H1 (cell line): ENCODE measurements at regions not wholly inside any gene's neighbourhood (a gene's known extent, or its start where the extent isn't known, plus 50 kb on each side); places are given as distances from the start of the nearest gene placed in this dataset.
A peak's percentile ranks its signal among the peaks of the same experiment; 100 is the strongest.

ENCODE experiments used
- CTCF ChIA-PET: fragments of 300-600 bp; sonication (Branson Sonifier 250); formaldehyde crosslinking; loops from one replicate; lab custom pipeline; 2021; ENCODE audit not compliant: partially characterized antibody; lab: Charles Lee
- POLR2A ChIA-PET: fragments of 300-600 bp; sonication (Branson Sonifier 250); formaldehyde crosslinking; loops from one replicate; lab custom pipeline; 2021; ENCODE audit warnings: inconsistent platforms; ENCODE audit not compliant: partially characterized antibody; lab: Charles Lee
- DNase-seq, 2 experiments: peaks; one replicate each; pipeline versions ENCODE4 v3.0.0 to v3.0.0-alpha.2; 2010 to 2022; ENCODE audit warnings: low spot score in 2 of 2, low read depth in 1 of 2, mixed read lengths in 1 of 2
- FAIRE-seq: peaks from 2 replicates; lab custom pipeline; 2011; peaks lifted over from hg19 to GRCh38; lab: Jason Lieb, UNC
- H2AFZ ChIP-seq: 2 replicates; pipeline ENCODE4 v1.8.1; 2012; ENCODE audit warnings: low read length, inconsistent platforms
- H2AK5ac ChIP-seq: 2 replicates; pipeline ENCODE4 v1.6.1; 2013; ENCODE audit warnings: low read depth, low read length
- H2BK120ac ChIP-seq: replicated peaks from 2 replicates; pipeline ENCODE3; 2013; ENCODE audit warnings: low read depth, low read length, inconsistent platforms
- H2BK12ac ChIP-seq: 2 replicates; pipeline ENCODE4 v1.6.1; 2013; ENCODE audit warnings: low read depth, low read length
- H2BK15ac ChIP-seq: 2 replicates; pipeline ENCODE4 v1.6.1; 2013; ENCODE audit warnings: low read length
- H2BK20ac ChIP-seq: 2 replicates; pipeline ENCODE4 v1.6.1; 2013; ENCODE audit warnings: low read length
- H2BK5ac ChIP-seq: 2 replicates; pipeline ENCODE4 v1.6.1; 2013; ENCODE audit warnings: low read depth, low read length
- H3K14ac ChIP-seq: 2 replicates; pipeline ENCODE4 v1.6.1; 2013; ENCODE audit warnings: inconsistent platforms; ENCODE audit not compliant: insufficient read length
- H3K18ac ChIP-seq: 2 replicates; pipeline ENCODE4 v1.6.1; 2013; ENCODE audit warnings: low read length; ENCODE audit errors: extremely low read depth
- H3K23ac ChIP-seq: 2 replicates; pipeline ENCODE4 v1.6.1; 2013; ENCODE audit warnings: inconsistent platforms; ENCODE audit not compliant: insufficient read length
- H3K23me2 ChIP-seq: 2 replicates; pipeline ENCODE4 v1.6.1; 2013; ENCODE audit warnings: low read depth, low read length
- H3K27ac ChIP-seq: 2 replicates; pipeline ENCODE4 v1.6.1; 2011; ENCODE audit warnings: low read depth, low read length, inconsistent platforms
- H3K27me3 ChIP-seq, 4 experiments: replicated peaks in 1 of 4; 1 replicate in 1 of 4; 2 replicates in 3 of 4; pipeline versions ENCODE4 v1.6.1 to v1.8.1; 2011 to 2013; ENCODE audit warnings: low read length in 3 of 4, mild to moderate bottlenecking in 3 of 4, inconsistent platforms in 2 of 4, mixed read lengths in 2 of 4, moderate library complexity in 1 of 4; ENCODE audit not compliant: control insufficient read depth in 3 of 4, insufficient read depth in 3 of 4; ENCODE audit errors: extremely low read depth in 1 of 4
- H3K36me3 ChIP-seq, 4 experiments: 2 replicates each; pipeline versions ENCODE4 v1.6.1 to v1.8.1; 2011 to 2013; ENCODE audit warnings: mild to moderate bottlenecking in 4 of 4, low read length in 3 of 4, moderate library complexity in 2 of 4, control low read depth in 1 of 4, inconsistent platforms in 1 of 4; ENCODE audit not compliant: insufficient read depth in 4 of 4, control insufficient read depth in 2 of 4
- H3K4ac ChIP-seq: replicated peaks from 2 replicates; pipeline ENCODE3; 2013; ENCODE audit warnings: low read length, low read depth, mixed read lengths, inconsistent platforms; ENCODE audit not compliant: insufficient read length
- H3K4me1 ChIP-seq, 4 experiments: replicated peaks in 1 of 4; 1 replicate in 1 of 4; 2 replicates in 3 of 4; pipeline versions ENCODE4 v1.6.1 to v1.8.1; 2011 to 2013; ENCODE audit warnings: low read length in 3 of 4, inconsistent platforms in 2 of 4, mixed read lengths in 1 of 4; ENCODE audit not compliant: insufficient read depth in 4 of 4, control insufficient read depth in 3 of 4
- H3K4me2 ChIP-seq, 2 experiments: 2 replicates each; pipeline versions ENCODE4 v1.6.1 to v1.8.1; 2011 to 2013; ENCODE audit warnings: low read depth in 2 of 2, low read length in 2 of 2, control low read depth in 1 of 2, inconsistent platforms in 1 of 2, mild to moderate bottlenecking in 1 of 2; ENCODE audit not compliant: insufficient read depth in 1 of 2
- H3K4me3 ChIP-seq, 4 experiments: fragments of 200-600, 300-600 bp in 1 of 4; sonication (generic), shearing (Covaris generic), sonication (Bioruptor Twin) in 1 of 4; 2 replicates each; pipeline versions ENCODE4 v1.5.1 to v1.8.1; 2011 to 2016; ENCODE audit warnings: low read length in 4 of 4, low read depth in 3 of 4, control low read depth in 2 of 4, inconsistent platforms in 2 of 4, mild to moderate bottlenecking in 2 of 4, mixed read lengths in 1 of 4, moderate library complexity in 1 of 4; ENCODE audit not compliant: insufficient read depth in 2 of 4; ENCODE audit errors: extremely low read depth in 1 of 4
- H3K56ac ChIP-seq: replicated peaks from 2 replicates; pipeline ENCODE3; 2013; ENCODE audit warnings: low read depth, mild to moderate bottlenecking, mixed read lengths, low read length, inconsistent platforms; ENCODE audit not compliant: insufficient read length
- H3K79me1 ChIP-seq: 2 replicates; pipeline ENCODE4 v1.6.1; 2013; ENCODE audit warnings: low read depth, low read length, control low read depth
- H3K79me2 ChIP-seq, 2 experiments: 2 replicates each; pipeline versions ENCODE4 v1.6.1 to v1.8.1; 2012 to 2013; ENCODE audit warnings: low read length in 2 of 2, mild to moderate bottlenecking in 2 of 2, inconsistent platforms in 1 of 2; ENCODE audit not compliant: insufficient read depth in 2 of 2, control insufficient read depth in 1 of 2
- H3K9ac ChIP-seq, 4 experiments: replicated peaks in 1 of 4; 1 replicate in 1 of 4; 2 replicates in 3 of 4; pipeline versions ENCODE4 v1.6.1 to v1.8.1; 2011 to 2013; ENCODE audit warnings: low read depth in 3 of 4, low read length in 3 of 4, control low read depth in 2 of 4, mild to moderate bottlenecking in 2 of 4, moderate library complexity in 2 of 4, inconsistent platforms in 1 of 4; ENCODE audit errors: extremely low read depth in 1 of 4
- H3K9me3 ChIP-seq, 2 experiments: 2 replicates each; pipeline versions ENCODE4 v1.6.1 to v1.8.1; 2012 to 2013; ENCODE audit warnings: mild to moderate bottlenecking in 2 of 2, moderate library complexity in 2 of 2, control low read depth in 1 of 2, inconsistent platforms in 1 of 2, low read depth in 1 of 2, low read length in 1 of 2, mixed read lengths in 1 of 2; ENCODE audit not compliant: insufficient read depth in 2 of 2
- H4K20me1 ChIP-seq, 2 experiments: replicated peaks in 1 of 2; 2 replicates each; pipeline versions ENCODE3 to v1.8.1; 2011 to 2013; ENCODE audit warnings: inconsistent platforms in 2 of 2, low read length in 2 of 2, mild to moderate bottlenecking in 1 of 2; ENCODE audit not compliant: insufficient read depth in 2 of 2, control insufficient read depth in 1 of 2
- H4K5ac ChIP-seq: 2 replicates; pipeline ENCODE4 v1.6.1; 2013; ENCODE audit warnings: low read length, low read depth, mixed read lengths, inconsistent platforms; ENCODE audit not compliant: insufficient read length
- H4K8ac ChIP-seq: 2 replicates; pipeline ENCODE4 v1.8.0; 2013; ENCODE audit warnings: mild to moderate bottlenecking, moderate library complexity, low read length, inconsistent platforms; ENCODE audit not compliant: insufficient read depth; ENCODE audit errors: extremely low read depth
- H4K91ac ChIP-seq: replicated peaks from 2 replicates; pipeline ENCODE3; 2013; ENCODE audit warnings: low read length, mixed read lengths, inconsistent platforms; ENCODE audit not compliant: insufficient read length
- BACH1 ChIP-seq: IDR thresholded peaks from 2 replicates; pipeline ENCODE4 v1.6.1; 2012; ENCODE audit warnings: low read length, improper control_type of control experiment
- BCL11A ChIP-seq, 2 experiments: IDR thresholded peaks; one replicate each; pipeline ENCODE4 v1.6.1; 2011; ENCODE audit warnings: low read depth in 2 of 2, low read length in 2 of 2, mild to moderate bottlenecking in 2 of 2
- CBX5 ChIP-seq: fragments of 300-800, 300-1000 bp; sonication (generic); IDR thresholded peaks from 2 replicates; pipeline ENCODE4 v1.7.1; 2016; ENCODE audit warnings: antibody characterized with exemption, low read length, low read depth
- CHD2 ChIP-seq: IDR thresholded peaks from 2 replicates; pipeline ENCODE4 v1.6.1; 2012; ENCODE audit warnings: low read length, improper control_type of control experiment
- CTBP2 ChIP-seq: IDR thresholded peaks from 2 replicates; pipeline ENCODE4 v1.7.0; 2011; ENCODE audit warnings: borderline replicate concordance, mild to moderate bottlenecking, moderate library complexity, mixed read lengths, low read length; ENCODE audit not compliant: insufficient read depth, insufficient read length
- GTF2F1 ChIP-seq: IDR thresholded peaks from 2 replicates; pipeline ENCODE4 v1.6.1; 2012; ENCODE audit warnings: low read depth, low read length, improper control_type of control experiment, borderline replicate concordance
- MAFK ChIP-seq: IDR thresholded peaks from 2 replicates; pipeline ENCODE4 v1.6.1; 2012; ENCODE audit warnings: low read depth, mild to moderate bottlenecking, improper control_type of control experiment, low read length
- RBBP5 ChIP-seq: IDR thresholded peaks from 2 replicates; pipeline ENCODE4 v1.7.1; 2012; ENCODE audit warnings: low read depth, mild to moderate bottlenecking, inconsistent platforms, low read length, moderate library complexity, borderline replicate concordance
- RXRA ChIP-seq: IDR thresholded peaks from 2 replicates; pipeline ENCODE4 v1.6.1; 2011; ENCODE audit warnings: low read depth, mild to moderate bottlenecking, low read length, moderate library complexity; ENCODE audit not compliant: insufficient read depth
- SIRT6 ChIP-seq: IDR thresholded peaks from one replicate; pipeline ENCODE4 v1.7.1; 2012; ENCODE audit warnings: low read length, inconsistent platforms
- TAF7 ChIP-seq: optimal IDR thresholded peaks from 2 replicates; pipeline ENCODE3; 2011; ENCODE audit warnings: low read depth, mild to moderate bottlenecking, inconsistent platforms, low read length, moderate library complexity, borderline replicate concordance
- TCF12 ChIP-seq: IDR thresholded peaks from 2 replicates; pipeline ENCODE4 v1.6.1; 2011; ENCODE audit warnings: low read depth, mild to moderate bottlenecking, low read length
- YY1 ChIP-seq: IDR thresholded peaks from 2 replicates; pipeline ENCODE4 v1.6.1; 2011; ENCODE audit warnings: low read depth, mild to moderate bottlenecking, low read length
- ZNF274 ChIP-seq: IDR thresholded peaks from 2 replicates; pipeline ENCODE4 v1.7.0; 2012; ENCODE audit warnings: low read length, borderline replicate concordance; ENCODE audit errors: extremely low read depth
- WGBS, 2 experiments: shearing (Covaris generic) in 1 of 2; methylation state at CpG; one replicate each; pipeline versions ENCODE4 v1.1.6 to v1.1.7; 2013 to 2015; ENCODE audit warnings: low lambda C conversion rate in 2 of 2, mixed read lengths in 2 of 2, inconsistent platforms in 1 of 2, low coverage in 1 of 2, missing lambda C conversion rate in 1 of 2; ENCODE audit not compliant: insufficient replicate concordance in 2 of 2, insufficient coverage in 1 of 2, insufficient read length in 1 of 2; ENCODE audit errors: extremely low coverage in 1 of 2, missing lambda C conversion rate in 1 of 2; 5-methylcytosine and 5-hydroxymethylcytosine counted together
- TF ChIP-seq, protein P1 (sequence below): IDR thresholded peaks from 2 replicates; pipeline ENCODE4 v1.6.1; 2011; ENCODE audit warnings: low read length, improper control_type of control experiment

DNA sequence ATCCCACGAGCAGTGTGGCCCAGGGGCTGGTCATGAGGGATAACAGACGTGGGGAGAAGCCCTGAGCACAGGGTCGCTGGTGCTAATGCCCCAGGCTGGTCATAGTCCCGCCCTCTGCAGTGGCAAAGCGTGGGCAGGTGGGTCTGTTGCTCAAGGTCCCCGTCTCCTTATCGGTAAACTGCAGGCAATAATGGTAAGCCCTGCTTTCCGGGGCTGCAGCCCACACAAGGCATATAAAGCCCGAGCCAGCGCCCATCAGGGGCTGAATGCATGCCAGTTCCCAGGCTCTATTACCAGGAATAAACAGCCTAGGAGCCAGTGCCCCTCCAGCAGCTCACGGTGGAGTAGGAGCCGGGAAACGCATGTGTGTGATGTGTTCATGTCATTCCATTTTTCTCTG is 261.0 kb downstream of the BRD1 start:
- H3K4me3 ChIP-seq: no peak overlapping the region
- no peak overlapping the region for H3K27ac ChIP-seq
- TF ChIP-seq RXRA (no peak), RBBP5 (no peak), BACH1 (no peak), CTBP2 (no peak), MAFK (no peak), TCF12 (no peak), SIRT6 (no peak), CBX5 (no peak), BCL11A (IDR thresholded peaks at IDR 0.05; ENCODE audit: low read depth in 2 of 2, low read length in 2 of 2) (no peak), TAF7 (no peak), YY1 (no peak), CHD2 (no peak), GTF2F1 (no peak), ZNF274 (no peak)
- TF ChIP-seq, protein P1, sequence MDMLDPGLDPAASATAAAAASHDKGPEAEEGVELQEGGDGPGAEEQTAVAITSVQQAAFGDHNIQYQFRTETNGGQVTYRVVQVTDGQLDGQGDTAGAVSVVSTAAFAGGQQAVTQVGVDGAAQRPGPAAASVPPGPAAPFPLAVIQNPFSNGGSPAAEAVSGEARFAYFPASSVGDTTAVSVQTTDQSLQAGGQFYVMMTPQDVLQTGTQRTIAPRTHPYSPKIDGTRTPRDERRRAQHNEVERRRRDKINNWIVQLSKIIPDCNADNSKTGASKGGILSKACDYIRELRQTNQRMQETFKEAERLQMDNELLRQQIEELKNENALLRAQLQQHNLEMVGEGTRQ: no peak
- no peak overlapping the region for H2BK12ac ChIP-seq
- no peaks in the 10 kb centered on the region for H3K4me1 ChIP-seq
- POLR2A ChIA-PET: no interaction called here
- no peak overlapping the region for H2BK5ac ChIP-seq
- no peak overlapping the region for H2AK5ac ChIP-seq
- H3K14ac ChIP-seq: no peak overlapping the region
- H3K36me3 ChIP-seq: no peaks in the 10 kb centered on the region
- H3K23ac ChIP-seq: no peak overlapping the region
- peaks cover 0 to 6% of the 10 kb centered on the region in 2 experiments; a peak in 1 of 4 replicates for H3K9me3 ChIP-seq
- H2BK15ac ChIP-seq: no peak overlapping the region
- H3K79me2 ChIP-seq: no peaks in the 10 kb centered on the region
- no peak overlapping the region for H4K8ac ChIP-seq
- DNase-seq (peak in 1 of 2 experiments; percentile 39), FAIRE-seq (no peak)
- no peak overlapping the region for H2BK120ac ChIP-seq
- no peak overlapping the region for H3K4ac ChIP-seq
- H3K27me3 ChIP-seq: no peaks in the 10 kb centered on the region
- peaks cover 0 to 4% of the 10 kb centered on the region in 2 experiments for H4K20me1 ChIP-seq
- CTCF ChIA-PET: interaction anchor here (2.6 kb wide), 1 partner anchor 19 kb away, joined by 8 read pairs; no protein-coding TSS in a partner anchor
- no peak overlapping the region for H3K4me2 ChIP-seq
- whole genome bisulfite sequencing, 2 experiments: 78% methylated on average over 13 of the region's 13 CpGs; no CpG with 5 or more reads in 1 of the 2 experiments
- no peak overlapping the region for H4K91ac ChIP-seq
- H3K18ac ChIP-seq: no peak overlapping the region
- H2BK20ac ChIP-seq: no peak overlapping the region
- H3K9ac ChIP-seq: no peak overlapping the region
- no peak overlapping the region for H2AFZ ChIP-seq
- no peak overlapping the region for H3K56ac ChIP-seq
- H4K5ac ChIP-seq: no peak overlapping the region
- no peaks in the 10 kb centered on the region for H3K79me1 ChIP-seq
- peaks cover 8% of the 10 kb centered on the region; the same call in 1 of the 2 replicates for H3K23me2 ChIP-seq
